ENCODE measurements at regions not wholly inside any gene's neighbourhood (a gene's known extent, or its start where the extent isn't known, plus 50 kb on each side); places are given as distances from the start of the nearest gene placed in this dataset.

DNA sequence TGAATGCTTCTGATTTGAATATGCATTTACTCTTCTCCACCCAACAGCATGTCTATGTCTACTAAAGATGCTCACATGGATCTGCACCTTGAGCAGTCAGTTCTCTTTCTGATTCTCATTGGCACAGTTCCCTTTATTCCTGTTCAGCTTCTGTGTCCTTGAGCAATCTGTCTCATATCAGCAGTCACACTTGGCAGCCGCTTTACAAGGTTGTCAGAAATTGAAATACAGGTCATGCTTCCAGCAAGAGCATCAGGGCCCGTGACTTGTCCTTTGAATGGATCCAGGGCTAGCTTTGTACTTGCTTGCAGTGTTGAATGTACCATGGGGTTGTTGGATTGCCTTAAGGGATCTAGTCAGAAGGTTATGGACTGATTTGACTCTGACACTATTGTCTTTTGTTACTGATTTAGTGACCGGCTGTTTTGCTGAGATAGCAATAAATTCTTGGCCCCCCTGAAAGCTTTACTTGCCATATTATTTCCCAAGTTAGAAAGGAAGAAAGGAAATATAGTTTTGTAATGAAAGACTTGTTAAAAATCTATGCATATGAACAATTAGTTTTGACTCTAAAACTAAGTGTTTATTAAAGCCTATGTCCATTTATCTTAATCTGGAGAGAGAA is 273.4 kb upstream of the ISL1 start:
- Histone ChIP-seq H3K9me2 (replicated peaks; ENCODE audit: insufficient read depth, low read length) (no peaks in the 10 kb centered on the region), H3K79me2 (ENCODE audit: insufficient read depth, low read length) (no peaks in the 10 kb centered on the region), H4K20me1 (ENCODE audit: low read depth, low read length) (no peaks in the 10 kb centered on the region), H3K27ac (ENCODE audit: low read depth, low read length) (no peak overlapping the region), H3K36me3 (ENCODE audit: low read length) (no peaks in the 10 kb centered on the region), H3K9ac (ENCODE audit: low read length) (no peak overlapping the region), H3K4me2 (ENCODE audit: low read depth, low read length, poor library complexity, severe bottlenecking) (no peak overlapping the region), H2AFZ (ENCODE audit: low read depth, low read length, severe bottlenecking) (no peak overlapping the region), H3K9me3 (ENCODE audit: insufficient read depth, low read length) (no peaks in the 10 kb centered on the region), H3K27me3 (ENCODE audit: low read length) (no peaks in the 10 kb centered on the region), H3K4me3 (ENCODE audit: insufficient read depth, low read length, poor library complexity, severe bottlenecking) (no peak overlapping the region), H3F3A (ENCODE audit: insufficient read depth) (no peaks in the 10 kb centered on the region)
- no peak for TF ChIP-seq EZH2phosphoT487 (conservative IDR thresholded peaks at IDR 0.05; ENCODE audit: low read length)
- TF ChIP-seq, protein P1, sequence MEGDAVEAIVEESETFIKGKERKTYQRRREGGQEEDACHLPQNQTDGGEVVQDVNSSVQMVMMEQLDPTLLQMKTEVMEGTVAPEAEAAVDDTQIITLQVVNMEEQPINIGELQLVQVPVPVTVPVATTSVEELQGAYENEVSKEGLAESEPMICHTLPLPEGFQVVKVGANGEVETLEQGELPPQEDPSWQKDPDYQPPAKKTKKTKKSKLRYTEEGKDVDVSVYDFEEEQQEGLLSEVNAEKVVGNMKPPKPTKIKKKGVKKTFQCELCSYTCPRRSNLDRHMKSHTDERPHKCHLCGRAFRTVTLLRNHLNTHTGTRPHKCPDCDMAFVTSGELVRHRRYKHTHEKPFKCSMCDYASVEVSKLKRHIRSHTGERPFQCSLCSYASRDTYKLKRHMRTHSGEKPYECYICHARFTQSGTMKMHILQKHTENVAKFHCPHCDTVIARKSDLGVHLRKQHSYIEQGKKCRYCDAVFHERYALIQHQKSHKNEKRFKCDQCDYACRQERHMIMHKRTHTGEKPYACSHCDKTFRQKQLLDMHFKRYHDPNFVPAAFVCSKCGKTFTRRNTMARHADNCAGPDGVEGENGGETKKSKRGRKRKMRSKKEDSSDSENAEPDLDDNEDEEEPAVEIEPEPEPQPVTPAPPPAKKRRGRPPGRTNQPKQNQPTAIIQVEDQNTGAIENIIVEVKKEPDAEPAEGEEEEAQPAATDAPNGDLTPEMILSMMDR (IDR thresholded peaks at IDR 0.05; ENCODE audit: insufficient read depth, low read length, poor library complexity, severe bottlenecking), result no peak

DNA sequence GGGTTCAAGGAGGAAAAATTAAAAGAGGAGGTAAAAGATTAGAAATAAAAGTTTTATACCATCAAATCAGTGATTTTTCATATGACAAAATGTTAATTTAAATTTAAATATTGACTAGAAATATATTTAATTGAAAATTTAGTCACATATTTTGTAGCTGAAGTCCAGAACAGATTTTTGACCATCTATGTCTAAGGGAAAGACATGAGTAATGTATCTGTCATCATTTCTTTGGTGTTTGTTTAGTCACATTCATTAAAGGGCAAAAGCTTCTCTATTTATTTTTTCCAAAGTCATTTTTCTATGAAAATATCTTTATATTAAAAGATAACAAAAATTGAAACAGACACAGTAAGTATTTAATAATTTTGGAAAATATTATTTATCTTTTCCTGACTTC is 252.0 kb upstream of the ISL1 start:
- Histone ChIP-seq H2AFZ (ENCODE audit: low read depth, low read length, severe bottlenecking) (no peak overlapping the region), H3K9ac (ENCODE audit: low read length) (no peak overlapping the region), H3F3A (ENCODE audit: insufficient read depth) (no peaks in the 10 kb centered on the region), H3K79me2 (ENCODE audit: insufficient read depth, low read length) (no peaks in the 10 kb centered on the region), H3K27ac (ENCODE audit: low read depth, low read length) (no peak overlapping the region), H3K9me3 (ENCODE audit: insufficient read depth, low read length) (no peaks in the 10 kb centered on the region), H3K36me3 (ENCODE audit: low read length) (no peaks in the 10 kb centered on the region), H4K20me1 (ENCODE audit: low read depth, low read length) (no peaks in the 10 kb centered on the region), H3K4me3 (ENCODE audit: insufficient read depth, low read length, poor library complexity, severe bottlenecking) (no peak overlapping the region), H3K27me3 (ENCODE audit: low read length) (no peaks in the 10 kb centered on the region), H3K4me2 (ENCODE audit: low read depth, low read length, poor library complexity, severe bottlenecking) (no peak overlapping the region), H3K9me2 (replicated peaks; ENCODE audit: insufficient read depth, low read length) (no peaks in the 10 kb centered on the region)
- TF ChIP-seq EZH2phosphoT487 (conservative IDR thresholded peaks at IDR 0.05; ENCODE audit: low read length), result no peak
- TF ChIP-seq, protein P1 (IDR thresholded peaks at IDR 0.05; ENCODE audit: insufficient read depth, low read length, poor library complexity, severe bottlenecking), result no peak

DNA sequence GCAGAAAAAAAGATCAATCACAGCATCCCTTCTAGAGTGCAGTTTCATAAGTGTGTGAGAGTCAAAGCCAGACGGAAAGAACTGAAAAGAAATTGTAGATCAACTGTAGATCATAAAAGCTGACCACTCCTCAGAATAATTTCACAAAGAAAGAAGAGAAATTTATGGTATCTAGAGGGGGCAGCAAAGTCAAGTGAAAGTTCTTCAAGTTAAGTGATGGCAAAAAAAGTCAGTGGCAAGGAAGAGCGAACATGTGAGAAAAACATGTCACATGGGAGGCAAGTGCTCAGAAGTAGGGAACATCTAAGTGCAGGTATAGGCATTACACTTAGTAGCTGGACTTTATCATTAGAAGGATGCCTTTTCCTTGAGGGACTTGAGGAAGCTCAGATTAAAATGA is 245.1 kb upstream of the ISL1 start:
- H2AFZ ChIP-seq (ENCODE audit: low read depth, low read length, severe bottlenecking), result no peak overlapping the region
- no peak overlapping the region for H3K27ac ChIP-seq (ENCODE audit: low read depth, low read length)
- H3K79me2 ChIP-seq (ENCODE audit: insufficient read depth, low read length), result no peaks in the 10 kb centered on the region
- no peaks in the 10 kb centered on the region for H3K9me2 ChIP-seq (replicated peaks; ENCODE audit: insufficient read depth, low read length)
- no peaks in the 10 kb centered on the region for H3K27me3 ChIP-seq (ENCODE audit: low read length)
- H3F3A ChIP-seq (ENCODE audit: insufficient read depth), result no peaks in the 10 kb centered on the region
- H4K20me1 ChIP-seq (ENCODE audit: low read depth, low read length), result no peaks in the 10 kb centered on the region
- H3K4me2 ChIP-seq (ENCODE audit: low read depth, low read length, poor library complexity, severe bottlenecking), result no peak overlapping the region
- H3K9me3 ChIP-seq (ENCODE audit: insufficient read depth, low read length), result no peaks in the 10 kb centered on the region
- H3K4me3 ChIP-seq (ENCODE audit: insufficient read depth, low read length, poor library complexity, severe bottlenecking), result no peak overlapping the region
- no peak for TF ChIP-seq EZH2phosphoT487 (conservative IDR thresholded peaks at IDR 0.05; ENCODE audit: low read length)
- TF ChIP-seq, protein P1 (IDR thresholded peaks at IDR 0.05; ENCODE audit: insufficient read depth, low read length, poor library complexity, severe bottlenecking), result no peak
- H3K36me3 ChIP-seq (ENCODE audit: low read length), result no peaks in the 10 kb centered on the region
- no peak overlapping the region for H3K9ac ChIP-seq (ENCODE audit: low read length)
